GM06990 (cell line): ENCODE measurements at regions not wholly inside any gene's neighbourhood (a gene's known extent, or its start where the extent isn't known, plus 50 kb on each side); places are given as distances from the start of the nearest gene placed in this dataset.

Experiments
- DNase-seq: peaks from one replicate; pipeline ENCODE4 v3.0.0-alpha.2; 2011; ENCODE audit not compliant: insufficient read length; ENCODE audit errors: extremely low read depth
- H3K27me3 ChIP-seq: replicated peaks from 2 replicates; pipeline ENCODE4 v1.6.0; 2011; ENCODE audit warnings: low read length; ENCODE audit not compliant: control insufficient read depth, insufficient read depth
- H3K36me3 ChIP-seq: 2 replicates; pipeline ENCODE4 v1.5.1; 2011; ENCODE audit warnings: low read length; ENCODE audit not compliant: control insufficient read depth, insufficient read depth
- H3K4me3 ChIP-seq: replicated peaks from 2 replicates; pipeline ENCODE4 v1.5.1; 2011; ENCODE audit warnings: low read depth, mild to moderate bottlenecking, control low read depth, low read length
- TF ChIP-seq, protein P1 (sequence below): IDR thresholded peaks from 2 replicates; pipeline ENCODE4 v1.5.1; 2011; ENCODE audit warnings: low read length, control low read depth, mild to moderate bottlenecking, inconsistent platforms; ENCODE audit not compliant: insufficient read depth, poor library complexity, severe bottlenecking

- DNase-seq: no peak
- TF ChIP-seq, protein P1, sequence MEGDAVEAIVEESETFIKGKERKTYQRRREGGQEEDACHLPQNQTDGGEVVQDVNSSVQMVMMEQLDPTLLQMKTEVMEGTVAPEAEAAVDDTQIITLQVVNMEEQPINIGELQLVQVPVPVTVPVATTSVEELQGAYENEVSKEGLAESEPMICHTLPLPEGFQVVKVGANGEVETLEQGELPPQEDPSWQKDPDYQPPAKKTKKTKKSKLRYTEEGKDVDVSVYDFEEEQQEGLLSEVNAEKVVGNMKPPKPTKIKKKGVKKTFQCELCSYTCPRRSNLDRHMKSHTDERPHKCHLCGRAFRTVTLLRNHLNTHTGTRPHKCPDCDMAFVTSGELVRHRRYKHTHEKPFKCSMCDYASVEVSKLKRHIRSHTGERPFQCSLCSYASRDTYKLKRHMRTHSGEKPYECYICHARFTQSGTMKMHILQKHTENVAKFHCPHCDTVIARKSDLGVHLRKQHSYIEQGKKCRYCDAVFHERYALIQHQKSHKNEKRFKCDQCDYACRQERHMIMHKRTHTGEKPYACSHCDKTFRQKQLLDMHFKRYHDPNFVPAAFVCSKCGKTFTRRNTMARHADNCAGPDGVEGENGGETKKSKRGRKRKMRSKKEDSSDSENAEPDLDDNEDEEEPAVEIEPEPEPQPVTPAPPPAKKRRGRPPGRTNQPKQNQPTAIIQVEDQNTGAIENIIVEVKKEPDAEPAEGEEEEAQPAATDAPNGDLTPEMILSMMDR: no peak
- Histone ChIP-seq H3K4me3 (no peak overlapping the region), H3K27me3 (no peaks in the 10 kb centered on the region), H3K36me3 (no peaks in the 10 kb centered on the region)
Measured at GRCh38 chr15:61655881-61656280, 404.4 kb downstream of the VPS13C start.

GRCh38 chr15:61654918-61655317, 405.3 kb downstream of the VPS13C start:
- no peak overlapping the region for H3K4me3 ChIP-seq
- H3K36me3 ChIP-seq: no peaks in the 10 kb centered on the region
- DNase-seq: no peak
- H3K27me3 ChIP-seq: no peaks in the 10 kb centered on the region
- TF ChIP-seq, protein P1: no peak

GRCh38 chr15:61654002-61654740, 406.1 kb downstream of the VPS13C start:
- TF ChIP-seq, protein P1: no peak
- Histone ChIP-seq H3K36me3 (no peaks in the 10 kb centered on the region), H3K4me3 (no peak overlapping the region), H3K27me3 (no peaks in the 10 kb centered on the region)
- no peak for DNase-seq

- TF ChIP-seq, protein P1: no peak
- DNase-seq: no peak
- no peaks in the 10 kb centered on the region for H3K36me3 ChIP-seq
- H3K27me3 ChIP-seq: no peaks in the 10 kb centered on the region
- H3K4me3 ChIP-seq: no peak overlapping the region
Measured at GRCh38 chr15:61653110-61653509, 407.1 kb downstream of the VPS13C start.

DNA sequence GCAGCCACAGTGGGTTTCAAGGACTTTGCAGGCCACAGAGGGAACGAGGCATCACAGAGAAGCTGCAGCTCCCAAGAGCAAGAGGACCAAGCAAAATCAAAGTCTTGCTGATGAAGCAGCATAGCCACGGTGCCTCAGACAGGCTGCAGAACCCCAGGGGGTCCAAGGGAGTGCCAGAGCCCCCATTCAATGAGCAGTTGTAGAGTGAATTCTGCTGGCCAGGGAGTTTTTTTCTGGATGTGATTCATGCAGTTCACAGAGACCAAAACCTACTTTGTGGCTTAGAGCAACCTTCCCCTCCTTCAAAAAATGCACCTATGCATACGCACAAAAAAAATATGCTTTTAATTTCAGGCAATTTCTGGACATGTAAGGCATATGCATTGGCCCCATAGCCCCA, 409.0 kb downstream of the VPS13C start:
- no peak overlapping the region for H3K4me3 ChIP-seq
- TF ChIP-seq, protein P1: no peak
- no peaks in the 10 kb centered on the region for H3K36me3 ChIP-seq
- no peak for DNase-seq
- H3K27me3 ChIP-seq: no peaks in the 10 kb centered on the region

GRCh38 chr15:61649046-61649445, 411.2 kb downstream of the VPS13C start:
- no peak for DNase-seq
- Histone ChIP-seq H3K36me3 (no peaks in the 10 kb centered on the region), H3K4me3 (no peak overlapping the region), H3K27me3 (no peaks in the 10 kb centered on the region)
- TF ChIP-seq, protein P1: no peak
